ENCODE measurements at regions not wholly inside any gene's neighbourhood (a gene's known extent, or its start where the extent isn't known, plus 50 kb on each side); places are given as distances from the start of the nearest gene placed in this dataset.

DNA sequence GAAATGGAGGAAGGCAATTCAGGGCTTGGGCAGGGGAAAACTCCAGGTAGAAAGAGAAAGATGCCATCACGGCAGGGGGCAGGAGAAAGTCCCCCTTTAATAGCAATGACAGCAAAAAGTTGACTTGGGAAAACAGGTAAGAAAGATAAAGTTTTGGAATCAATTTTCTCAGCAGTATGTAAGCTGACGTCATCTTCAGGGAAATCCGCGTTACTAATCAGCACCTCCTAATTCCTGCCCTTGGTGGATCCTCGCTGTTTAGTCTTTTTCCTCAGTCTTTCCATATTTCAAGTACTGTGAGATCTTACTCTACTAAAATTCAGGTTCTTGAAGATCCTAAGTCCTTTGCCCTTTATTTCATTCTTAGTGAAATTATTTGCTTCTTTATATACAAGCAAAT, 233.0 kb downstream of the MREG start:
- Mint-ChIP-seq H3K27me3 (peaks cover 2% of the 10 kb centered on the region), H3K4me1 (no peaks in the 10 kb centered on the region), H3K9me3 (no peaks in the 10 kb centered on the region), H3K4me3 (no peak overlapping the region), H3K36me3 (no peaks in the 10 kb centered on the region), H3K27ac (no peak overlapping the region)

GRCh38 chr2:215779912-215780311, 233.4 kb downstream of the MREG start:
- Mint-ChIP-seq H3K9me3 (no peaks in the 10 kb centered on the region), H3K4me1 (no peaks in the 10 kb centered on the region), H3K36me3 (no peaks in the 10 kb centered on the region), H3K27ac (no peak overlapping the region), H3K4me3 (no peak overlapping the region), H3K27me3 (peaks cover 2% of the 10 kb centered on the region)

- Mint-ChIP-seq H3K9me3 (no peaks in the 10 kb centered on the region), H3K27me3 (peaks cover 4% of the 10 kb centered on the region), H3K4me1 (no peaks in the 10 kb centered on the region), H3K27ac (no peak overlapping the region), H3K4me3 (no peak overlapping the region), H3K36me3 (no peaks in the 10 kb centered on the region)
Observed at GRCh38 chr2:215777465-215778044, 235.8 kb downstream of the MREG start.

DNA sequence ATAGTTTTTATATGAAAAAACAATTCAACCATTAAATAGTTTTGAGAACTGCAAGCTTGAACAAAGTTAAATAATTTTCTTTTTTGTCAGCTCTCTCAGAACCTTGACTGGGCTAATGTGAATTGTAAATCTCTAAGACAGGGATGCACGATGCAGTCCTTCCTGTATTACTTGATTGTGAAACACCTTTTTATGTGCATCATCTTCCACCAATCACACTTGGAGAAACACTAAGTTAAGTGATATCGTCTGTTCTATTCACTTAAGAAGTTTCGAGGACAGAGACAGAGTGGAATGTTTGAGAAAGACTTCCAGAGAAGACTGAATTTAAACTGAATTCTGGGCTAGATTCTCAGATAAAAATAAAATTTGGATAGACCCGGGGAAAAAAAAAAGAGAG, 238.2 kb downstream of the MREG start:
- no peaks in the 10 kb centered on the region for H3K36me3 Mint-ChIP-seq
- H3K9me3 Mint-ChIP-seq, result no peaks in the 10 kb centered on the region
- H3K27me3 Mint-ChIP-seq, result peaks cover 4% of the 10 kb centered on the region
- no peaks in the 10 kb centered on the region for H3K4me1 Mint-ChIP-seq
- no peak overlapping the region for H3K4me3 Mint-ChIP-seq
- no peak overlapping the region for H3K27ac Mint-ChIP-seq

DNA sequence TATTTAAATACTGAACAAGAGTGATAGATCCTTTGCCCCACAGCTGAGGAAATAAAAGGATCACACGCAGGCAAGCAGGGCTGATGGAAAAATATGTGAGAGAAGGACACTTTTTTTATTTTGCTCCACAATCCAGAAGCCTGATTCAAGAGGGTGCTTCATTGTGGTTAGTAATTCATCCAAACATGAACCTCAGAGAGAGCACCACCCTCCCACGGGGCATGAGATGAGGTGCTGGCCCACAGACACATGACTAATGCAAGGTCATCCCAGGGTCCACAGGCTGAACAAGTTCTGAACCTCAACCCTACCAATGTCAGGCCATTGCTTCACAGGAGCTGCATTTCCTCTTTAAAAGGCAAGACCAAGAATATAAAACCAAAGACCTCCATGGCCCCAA, 239.6 kb downstream of the MREG start:
- Mint-ChIP-seq H3K27ac (no peak overlapping the region), H3K27me3 (peaks cover 7% of the 10 kb centered on the region), H3K4me1 (no peaks in the 10 kb centered on the region), H3K4me3 (no peak overlapping the region), H3K36me3 (no peaks in the 10 kb centered on the region), H3K9me3 (no peaks in the 10 kb centered on the region)

DNA sequence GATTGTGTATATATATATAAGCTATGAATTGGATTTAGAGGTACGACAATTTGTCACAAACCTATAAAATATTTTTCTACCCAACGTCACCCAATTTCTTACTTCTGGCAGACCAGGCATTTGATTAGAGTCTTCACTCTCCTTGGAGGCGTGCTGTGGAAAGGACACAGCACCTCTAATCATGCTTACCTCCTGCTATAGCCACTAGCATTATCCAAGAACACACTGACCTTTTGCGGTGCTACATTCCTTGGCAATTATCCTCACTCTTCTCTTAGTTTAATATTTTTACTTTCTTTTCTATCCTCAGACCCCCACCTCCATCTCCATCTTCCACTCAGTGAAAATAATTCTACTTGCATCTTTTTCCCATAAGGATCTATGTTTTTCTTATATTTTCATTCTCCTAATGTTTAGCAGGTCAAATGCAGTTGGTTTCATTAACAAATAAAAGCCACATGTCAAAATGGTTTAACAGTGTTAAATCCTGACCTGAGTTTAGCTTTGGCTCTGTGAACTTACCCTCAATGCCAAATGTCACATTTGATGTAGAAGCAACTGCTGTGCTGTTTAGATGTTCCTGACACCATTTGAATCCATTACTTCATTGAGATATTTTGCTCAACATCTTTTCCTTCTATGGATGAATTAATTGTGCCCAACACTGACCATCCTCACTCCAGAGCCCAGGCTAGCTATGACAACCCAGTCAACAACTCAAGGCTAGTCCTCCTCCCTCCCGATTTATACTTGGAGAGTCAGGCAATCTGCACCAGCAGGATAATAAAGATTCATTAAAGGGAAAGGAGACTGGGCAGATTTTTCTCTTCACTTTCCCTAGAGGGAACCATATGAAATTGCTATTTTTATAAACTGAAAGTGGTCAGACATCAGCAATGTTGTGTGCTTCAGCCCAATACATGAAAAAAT, 240.5 kb downstream of the MREG start:
- Mint-ChIP-seq H3K4me3 (no peak overlapping the region), H3K4me1 (no peaks in the 10 kb centered on the region), H3K27ac (no peak overlapping the region), H3K9me3 (no peaks in the 10 kb centered on the region), H3K27me3 (peaks cover 7% of the 10 kb centered on the region), H3K36me3 (no peaks in the 10 kb centered on the region)

DNA sequence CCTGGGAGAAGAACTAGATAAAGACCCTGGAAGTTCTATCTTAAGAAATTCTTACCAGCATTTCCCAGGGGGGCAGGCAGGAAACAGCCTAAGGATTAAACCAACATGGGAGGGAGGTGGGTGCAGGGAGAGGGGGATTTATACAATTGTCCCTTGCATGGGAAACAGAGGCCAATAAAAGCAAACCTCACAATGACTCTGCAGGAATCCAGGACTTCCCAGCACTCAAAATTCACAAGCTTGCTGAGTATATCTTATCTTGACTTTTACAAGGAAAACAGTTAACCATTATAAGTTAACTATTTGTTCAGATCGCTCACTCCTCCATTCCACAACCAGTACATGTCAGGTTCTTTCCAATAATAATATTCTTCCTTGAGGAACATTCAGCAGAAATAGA, 241.3 kb downstream of the MREG start:
- H3K4me1 Mint-ChIP-seq, result no peaks in the 10 kb centered on the region
- H3K27me3 Mint-ChIP-seq, result peaks cover 7% of the 10 kb centered on the region
- H3K27ac Mint-ChIP-seq, result no peak overlapping the region
- no peaks in the 10 kb centered on the region for H3K36me3 Mint-ChIP-seq
- no peak overlapping the region for H3K4me3 Mint-ChIP-seq
- H3K9me3 Mint-ChIP-seq, result peaks cover 7% of the 10 kb centered on the region

GRCh38 chr2:215771241-215771640, 242.1 kb downstream of the MREG start:
- Mint-ChIP-seq H3K4me1 (no peaks in the 10 kb centered on the region), H3K36me3 (no peaks in the 10 kb centered on the region), H3K9me3 (peaks cover 7% of the 10 kb centered on the region), H3K4me3 (no peak overlapping the region), H3K27ac (no peak overlapping the region), H3K27me3 (peaks cover 4% of the 10 kb centered on the region)

GRCh38 chr2:215770668-215771067, 242.7 kb downstream of the MREG start:
- H3K36me3 Mint-ChIP-seq, result no peaks in the 10 kb centered on the region
- no peak overlapping the region for H3K27ac Mint-ChIP-seq
- peaks cover 7% of the 10 kb centered on the region for H3K9me3 Mint-ChIP-seq
- H3K27me3 Mint-ChIP-seq, result peaks cover 6% of the 10 kb centered on the region
- H3K4me3 Mint-ChIP-seq, result no peak overlapping the region
- H3K4me1 Mint-ChIP-seq, result no peaks in the 10 kb centered on the region

GRCh38 chr2:215769246-215769645, 244.1 kb downstream of the MREG start:
- H3K27ac Mint-ChIP-seq, result no peak overlapping the region
- H3K4me1 Mint-ChIP-seq, result no peaks in the 10 kb centered on the region
- H3K27me3 Mint-ChIP-seq, result peaks cover 6% of the 10 kb centered on the region
- peaks cover 7% of the 10 kb centered on the region for H3K9me3 Mint-ChIP-seq
- H3K4me3 Mint-ChIP-seq, result no peak overlapping the region
- no peaks in the 10 kb centered on the region for H3K36me3 Mint-ChIP-seq

- Mint-ChIP-seq H3K9me3 (peaks cover 7% of the 10 kb centered on the region), H3K27ac (no peak overlapping the region), H3K36me3 (no peaks in the 10 kb centered on the region), H3K4me1 (no peaks in the 10 kb centered on the region), H3K27me3 (peaks cover 4% of the 10 kb centered on the region), H3K4me3 (no peak overlapping the region)
Observed at GRCh38 chr2:215767625-215768024, 245.7 kb downstream of the MREG start.

DNA sequence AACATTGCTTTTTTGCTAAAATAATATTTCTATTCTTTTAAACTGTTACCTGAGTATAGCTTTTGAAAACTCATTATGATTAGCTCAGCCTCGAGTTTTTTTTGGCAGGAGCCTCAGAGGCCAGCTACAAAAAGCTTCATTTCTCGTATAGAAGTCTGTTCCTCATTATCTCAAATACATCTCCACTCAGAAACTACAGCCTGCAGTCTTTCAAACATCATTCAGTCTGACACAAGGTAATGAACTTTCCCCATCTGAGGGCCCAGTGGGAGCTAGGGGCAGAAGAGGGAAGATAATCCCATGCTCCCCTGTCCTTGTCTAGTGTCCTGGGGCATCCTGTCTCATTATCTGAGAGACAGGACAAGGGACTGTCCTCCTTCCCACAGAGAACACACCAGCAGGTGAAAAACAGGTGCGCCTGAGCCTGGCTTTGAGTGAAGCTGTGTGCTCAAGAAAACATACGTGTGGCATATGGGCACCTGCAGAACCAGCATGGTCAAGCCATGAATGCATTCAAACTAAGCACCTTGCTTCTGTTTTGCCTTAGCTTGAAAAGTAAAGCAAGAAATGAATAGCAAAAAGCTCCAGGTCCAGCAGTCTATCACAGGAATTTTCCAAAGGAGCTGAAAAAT, 247.5 kb downstream of the MREG start:
- Mint-ChIP-seq H3K4me1 (no peaks in the 10 kb centered on the region), H3K9me3 (peaks cover 7% of the 10 kb centered on the region), H3K36me3 (no peaks in the 10 kb centered on the region), H3K27ac (no peak overlapping the region), H3K4me3 (no peak overlapping the region), H3K27me3 (peaks cover 4% of the 10 kb centered on the region)

DNA sequence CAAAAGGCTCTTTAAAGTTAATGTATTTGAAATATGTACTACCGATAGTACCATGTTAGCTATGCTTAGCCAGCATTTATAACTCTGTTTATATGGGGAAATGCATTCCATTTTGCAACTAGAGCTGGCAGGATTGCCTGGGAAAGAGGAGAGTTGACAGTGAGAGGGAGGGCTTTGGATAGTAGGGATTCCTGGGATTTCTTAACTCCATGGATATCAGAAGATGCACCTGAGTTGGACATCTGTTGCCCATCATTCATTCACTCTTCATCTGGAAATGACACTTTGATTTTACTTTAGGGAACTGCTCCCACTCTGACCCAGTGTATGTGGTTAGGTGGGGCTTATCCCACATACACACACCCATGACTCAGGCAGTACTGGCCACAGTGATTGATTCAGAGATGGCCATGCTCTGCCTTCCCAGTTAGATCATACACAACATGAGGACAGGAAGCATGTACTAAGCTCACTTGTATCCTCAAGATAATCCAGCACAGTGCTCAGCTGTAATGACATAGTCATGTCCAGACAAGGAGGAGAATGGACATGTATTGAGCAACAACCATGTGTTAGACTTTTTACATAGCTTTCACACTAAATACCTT, 248.8 kb downstream of the MREG start:
- Mint-ChIP-seq H3K36me3 (no peaks in the 10 kb centered on the region), H3K9me3 (peaks cover 7% of the 10 kb centered on the region), H3K27ac (no peak overlapping the region)

DNA sequence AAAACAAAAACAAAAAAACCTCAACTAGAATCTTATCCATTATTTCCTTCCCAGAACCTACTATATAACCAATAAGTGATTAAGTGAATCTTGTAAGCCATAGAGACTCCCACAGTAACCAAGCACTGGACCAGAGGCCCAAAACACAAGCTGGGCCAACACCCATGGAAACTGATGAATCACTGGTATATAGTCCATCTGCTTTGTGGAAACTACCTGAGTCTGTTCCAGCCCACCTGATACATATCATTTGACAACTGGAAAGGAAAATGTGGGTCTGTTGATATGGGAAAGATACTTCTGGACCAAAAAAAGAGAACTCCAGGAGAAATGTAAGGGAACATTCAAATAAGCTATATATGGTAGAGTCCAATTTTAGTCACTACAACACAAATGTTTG, 252.8 kb downstream of the MREG start:
- Mint-ChIP-seq H3K27me3 (no peaks in the 10 kb centered on the region), H3K4me3 (no peak overlapping the region), H3K36me3 (no peaks in the 10 kb centered on the region), H3K4me1 (no peaks in the 10 kb centered on the region), H3K27ac (peak overlapping the region; percentile 21), H3K9me3 (no peaks in the 10 kb centered on the region)

More for the DNA sequence above, 248.8 kb downstream of the MREG start:
- Mint-ChIP-seq H3K4me3 (no peak overlapping the region), H3K4me1 (no peaks in the 10 kb centered on the region), H3K27me3 (peaks cover 4% of the 10 kb centered on the region)

- Mint-ChIP-seq H3K27ac (no peak overlapping the region), H3K27me3 (no peaks in the 10 kb centered on the region), H3K4me1 (no peaks in the 10 kb centered on the region), H3K9me3 (no peaks in the 10 kb centered on the region), H3K4me3 (no peak overlapping the region), H3K36me3 (no peaks in the 10 kb centered on the region)
Observed at GRCh38 chr2:215760091-215760490, 253.3 kb downstream of the MREG start.

- no peak overlapping the region for H3K27ac Mint-ChIP-seq
- H3K27me3 Mint-ChIP-seq, result no peaks in the 10 kb centered on the region
- H3K4me3 Mint-ChIP-seq, result no peak overlapping the region
- H3K9me3 Mint-ChIP-seq, result no peaks in the 10 kb centered on the region
- H3K36me3 Mint-ChIP-seq, result no peaks in the 10 kb centered on the region
- H3K4me1 Mint-ChIP-seq, result no peaks in the 10 kb centered on the region
Observed at GRCh38 chr2:215758691-215759090, 254.7 kb downstream of the MREG start.
